DND-41 (cell line): ENCODE measurements at regions not wholly inside any gene's neighbourhood (a gene's known extent, or its start where the extent isn't known, plus 50 kb on each side); places are given as distances from the start of the nearest gene placed in this dataset.

Experiments
- ATAC-seq: fragments of 200-7000 bp; cut with Tn5 transposase; 3 replicates; pipeline ENCODE4 v1.9.1; 2021; ENCODE audit warnings: low read depth; ENCODE audit not compliant: insufficient read depth
- DNase-seq: peaks from one replicate; pipeline ENCODE4 v3.0.0-alpha.2; 2020
- H2AFZ ChIP-seq: 2 replicates; pipeline ENCODE4 v1.6.0; 2012; ENCODE audit warnings: low read depth, low read length
- H3K27ac ChIP-seq: 2 replicates; pipeline ENCODE4 v1.5.1; 2012; ENCODE audit warnings: low read length, inconsistent platforms
- H3K27me3 ChIP-seq: fragments of 200-600 bp; sonication (generic); 2 replicates; pipeline ENCODE4 v1.6.0; 2012; ENCODE audit warnings: low read length, mild to moderate bottlenecking, inconsistent platforms; ENCODE audit not compliant: insufficient read depth, poor library complexity
- H3K36me3 ChIP-seq: 2 replicates; pipeline ENCODE4 v1.5.1; 2012; ENCODE audit warnings: low read length, inconsistent platforms; ENCODE audit not compliant: insufficient read depth
- H3K4me1 ChIP-seq: 2 replicates; pipeline ENCODE4 v1.5.1; 2012; ENCODE audit warnings: mild to moderate bottlenecking, low read length; ENCODE audit not compliant: insufficient read depth
- H3K4me2 ChIP-seq: 2 replicates; pipeline ENCODE4 v1.6.0; 2012; ENCODE audit warnings: mild to moderate bottlenecking, moderate library complexity, low read length, inconsistent platforms; ENCODE audit not compliant: insufficient read depth
- H3K4me3 ChIP-seq, 2 experiments: fragments of 200-600 bp in 1 of 2; shearing (Covaris generic) in 1 of 2; 2 replicates each; pipeline ENCODE4 v1.5.1; 2012 to 2016; ENCODE audit warnings: inconsistent platforms in 2 of 2, low read length in 2 of 2, mild to moderate bottlenecking in 2 of 2, low read depth in 1 of 2, moderate library complexity in 1 of 2
- H3K79me2 ChIP-seq: 2 replicates; pipeline ENCODE4 v1.6.0; 2012; ENCODE audit warnings: low read length, inconsistent platforms; ENCODE audit not compliant: insufficient read depth
- H3K9ac ChIP-seq: 2 replicates; pipeline ENCODE4 v1.6.0; 2012; ENCODE audit warnings: low read depth, mild to moderate bottlenecking, inconsistent platforms, low read length, moderate library complexity
- H3K9me3 ChIP-seq: 2 replicates; pipeline ENCODE4 v1.5.1; 2012; ENCODE audit warnings: low read length, moderate library complexity, mild to moderate bottlenecking, inconsistent platforms; ENCODE audit not compliant: insufficient read depth, severe bottlenecking
- H4K20me1 ChIP-seq: 2 replicates; pipeline ENCODE4 v1.6.0; 2012; ENCODE audit warnings: low read length; ENCODE audit not compliant: insufficient read depth
- EZH2 ChIP-seq: IDR thresholded peaks from 3 replicates; pipeline ENCODE4 v1.6.1; 2012; ENCODE audit warnings: borderline replicate concordance, low read depth, mild to moderate bottlenecking, moderate library complexity, low read length, inconsistent platforms; ENCODE audit not compliant: severe bottlenecking
- TF ChIP-seq, protein P1 (sequence below): IDR thresholded peaks from 2 replicates; pipeline ENCODE4 v1.5.1; 2012; ENCODE audit warnings: borderline replicate concordance, low read length, moderate library complexity, mild to moderate bottlenecking; ENCODE audit not compliant: poor library complexity, severe bottlenecking; ENCODE audit errors: extremely low read depth

- Histone ChIP-seq H3K9me3 (peaks cover 8% of the 10 kb centered on the region), H3K9ac (no peak overlapping the region), H3K4me1 (no peaks in the 10 kb centered on the region), H3K4me3 (no peak overlapping the region), H2AFZ (no peak overlapping the region), H4K20me1 (no peaks in the 10 kb centered on the region), H3K27ac (no peak overlapping the region), H3K4me2 (no peak overlapping the region), H3K79me2 (no peaks in the 10 kb centered on the region), H3K36me3 (no peaks in the 10 kb centered on the region), H3K27me3 (no peaks in the 10 kb centered on the region)
- DNase-seq (no peak), ATAC-seq (no peak)
- TF ChIP-seq, protein P1, sequence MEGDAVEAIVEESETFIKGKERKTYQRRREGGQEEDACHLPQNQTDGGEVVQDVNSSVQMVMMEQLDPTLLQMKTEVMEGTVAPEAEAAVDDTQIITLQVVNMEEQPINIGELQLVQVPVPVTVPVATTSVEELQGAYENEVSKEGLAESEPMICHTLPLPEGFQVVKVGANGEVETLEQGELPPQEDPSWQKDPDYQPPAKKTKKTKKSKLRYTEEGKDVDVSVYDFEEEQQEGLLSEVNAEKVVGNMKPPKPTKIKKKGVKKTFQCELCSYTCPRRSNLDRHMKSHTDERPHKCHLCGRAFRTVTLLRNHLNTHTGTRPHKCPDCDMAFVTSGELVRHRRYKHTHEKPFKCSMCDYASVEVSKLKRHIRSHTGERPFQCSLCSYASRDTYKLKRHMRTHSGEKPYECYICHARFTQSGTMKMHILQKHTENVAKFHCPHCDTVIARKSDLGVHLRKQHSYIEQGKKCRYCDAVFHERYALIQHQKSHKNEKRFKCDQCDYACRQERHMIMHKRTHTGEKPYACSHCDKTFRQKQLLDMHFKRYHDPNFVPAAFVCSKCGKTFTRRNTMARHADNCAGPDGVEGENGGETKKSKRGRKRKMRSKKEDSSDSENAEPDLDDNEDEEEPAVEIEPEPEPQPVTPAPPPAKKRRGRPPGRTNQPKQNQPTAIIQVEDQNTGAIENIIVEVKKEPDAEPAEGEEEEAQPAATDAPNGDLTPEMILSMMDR, result no peak
- no peak for TF ChIP-seq EZH2
Measured at GRCh38 chr4:67273666-67274065, 271.6 kb downstream of the CENPC start.

GRCh38 chr4:67261971-67262370 is 283.3 kb downstream of the CENPC start:
- Histone ChIP-seq H3K9me3 (no peaks in the 10 kb centered on the region), H3K36me3 (no peaks in the 10 kb centered on the region), H3K79me2 (no peaks in the 10 kb centered on the region), H2AFZ (no peak overlapping the region), H3K4me1 (no peaks in the 10 kb centered on the region), H4K20me1 (no peaks in the 10 kb centered on the region), H3K9ac (no peak overlapping the region), H3K4me2 (no peak overlapping the region), H3K27ac (no peak overlapping the region), H3K27me3 (no peaks in the 10 kb centered on the region), H3K4me3 (no peak overlapping the region)
- TF ChIP-seq EZH2, result no peak
- TF ChIP-seq, protein P1, result no peak
- DNase-seq (no peak), ATAC-seq (no peak)

- Histone ChIP-seq H3K4me2 (no peak overlapping the region), H3K4me3 (no peak overlapping the region), H2AFZ (no peak overlapping the region), H3K9me3 (no peaks in the 10 kb centered on the region), H3K27me3 (no peaks in the 10 kb centered on the region), H3K79me2 (no peaks in the 10 kb centered on the region), H3K9ac (no peak overlapping the region), H3K36me3 (no peaks in the 10 kb centered on the region), H3K27ac (no peak overlapping the region), H3K4me1 (no peaks in the 10 kb centered on the region), H4K20me1 (no peaks in the 10 kb centered on the region)
- TF ChIP-seq, protein P1, result no peak
- no peak for TF ChIP-seq EZH2
- DNase-seq, result no peak
- no peak for ATAC-seq
Measured at GRCh38 chr4:67256388-67257043, 288.8 kb downstream of the CENPC start.
